HG03469 (cell line): ENCODE measurements at regions not wholly inside any gene's neighbourhood (a gene's known extent, or its start where the extent isn't known, plus 50 kb on each side); places are given as distances from the start of the nearest gene placed in this dataset.
"Not testable (repeated sequence)": the region's sequence is repeated elsewhere in the genome, so short reads cannot be mapped to it uniquely, and the experiment has no call there.

Source experiments
- ATAC-seq: cut with Tn5 transposase; IDR thresholded peaks from one replicate; pipeline ENCODE4 v1.9.1; 2021; ENCODE audit warnings: mild to moderate bottlenecking, moderate library complexity, moderate number of reproducible peaks; ENCODE audit not compliant: unreplicated experiment

GRCh38 chr4:138408758-138409157, 166.6 kb upstream of the SLC7A11 start:
- ATAC-seq, result no peak

GRCh38 chr4:138407329-138407728, 165.2 kb upstream of the SLC7A11 start:
- no peak for ATAC-seq

- no peak for ATAC-seq
Measured at GRCh38 chr4:138406876-138407275, 164.7 kb upstream of the SLC7A11 start.

- ATAC-seq, result peak; percentile 66
Measured at GRCh38 chr4:138405934-138406567, 163.9 kb upstream of the SLC7A11 start.

GRCh38 chr4:138405466-138405891, 163.3 kb upstream of the SLC7A11 start:
- peak; percentile 61 for ATAC-seq

- ATAC-seq, result no peak
Measured at GRCh38 chr4:138404801-138405200, 162.7 kb upstream of the SLC7A11 start.

- ATAC-seq, result no peak
Measured at GRCh38 chr4:138404251-138404650, 162.1 kb upstream of the SLC7A11 start.

GRCh38 chr4:138401334-138401733, 159.2 kb upstream of the SLC7A11 start:
- ATAC-seq, result no peak

- no peak for ATAC-seq
Measured at GRCh38 chr4:138400543-138400942, 158.4 kb upstream of the SLC7A11 start.

- no peak for ATAC-seq
Measured at GRCh38 chr4:138400066-138400465, 157.9 kb upstream of the SLC7A11 start.

- ATAC-seq, result no peak
Measured at GRCh38 chr4:138399081-138399480, 156.9 kb upstream of the SLC7A11 start.

GRCh38 chr4:138398322-138398721, 156.2 kb upstream of the SLC7A11 start:
- ATAC-seq, result no peak

GRCh38 chr4:138393886-138394610, 151.9 kb upstream of the SLC7A11 start:
- no peak for ATAC-seq

GRCh38 chr4:138392751-138393308, 150.7 kb upstream of the SLC7A11 start:
- ATAC-seq, result peak; percentile 88

- ATAC-seq, result no peak
Measured at GRCh38 chr4:138389976-138390685, 148.0 kb upstream of the SLC7A11 start.

GRCh38 chr4:138374947-138375346, 132.8 kb upstream of the SLC7A11 start:
- ATAC-seq, result no peak

- ATAC-seq, result no peak
Measured at GRCh38 chr4:138367942-138368341, 125.8 kb upstream of the SLC7A11 start.

GRCh38 chr4:138352446-138352845, 110.3 kb upstream of the SLC7A11 start:
- not testable (repeated sequence) for ATAC-seq

GRCh38 chr4:138348055-138348454, 105.9 kb upstream of the SLC7A11 start:
- peak; percentile 77 for ATAC-seq

- no peak for ATAC-seq
Measured at GRCh38 chr4:138347561-138347960, 105.4 kb upstream of the SLC7A11 start.

GRCh38 chr4:138344851-138345250, 102.7 kb upstream of the SLC7A11 start:
- ATAC-seq, result no peak
